HEK293T (cell line): ENCODE measurements at regions not wholly inside any gene's neighbourhood (a gene's known extent, or its start where the extent isn't known, plus 50 kb on each side); places are given as distances from the start of the nearest gene placed in this dataset.

Experiments used
- BHLHE40 ChIP-seq: fragments of 450-650 bp; IDR thresholded peaks from 2 replicates; pipeline ENCODE4 v1.6.1; 2016; ENCODE audit warnings: mild to moderate bottlenecking, moderate library complexity, borderline replicate concordance
- ELF4 ChIP-seq: fragments of 450-650 bp; IDR thresholded peaks from 2 replicates; pipeline ENCODE4 v1.6.1; 2017; ENCODE audit warnings: antibody characterized with exemption
- FOXA1 ChIP-seq: fragments of 450-650 bp; IDR thresholded peaks from 2 replicates; pipeline ENCODE4 v1.6.1; 2016; ENCODE audit warnings: mild to moderate bottlenecking
- FOXK2 ChIP-seq: fragments of 450-650 bp; IDR thresholded peaks from 2 replicates; pipeline ENCODE4 v1.6.1; 2016; ENCODE audit warnings: mild to moderate bottlenecking
- FOXM1 ChIP-seq: fragments of 450-650 bp; IDR thresholded peaks from 2 replicates; pipeline ENCODE4 v1.6.1; 2017; ENCODE audit warnings: mild to moderate bottlenecking, borderline replicate concordance
- HDGF ChIP-seq: fragments of 450-650 bp; IDR thresholded peaks from 2 replicates; pipeline ENCODE4 v1.6.1; 2017; ENCODE audit warnings: antibody characterized with exemption, borderline replicate concordance
- LEF1 ChIP-seq: fragments of 450-650 bp; IDR thresholded peaks from 2 replicates; pipeline ENCODE4 v1.6.1; 2017; ENCODE audit warnings: mild to moderate bottlenecking, borderline replicate concordance
- NFRKB ChIP-seq: fragments of 450-650 bp; IDR thresholded peaks from 2 replicates; pipeline ENCODE4 v1.6.1; 2016; ENCODE audit warnings: mild to moderate bottlenecking, moderate library complexity
- SP1 ChIP-seq: fragments of 450-650 bp; IDR thresholded peaks from 2 replicates; pipeline ENCODE4 v1.6.1; 2017
- TARDBP ChIP-seq: fragments of 450-650 bp; IDR thresholded peaks from 2 replicates; pipeline ENCODE4 v1.6.1; 2016
- TF ChIP-seq, protein P1 (sequence below): fragments of 450-650 bp; IDR thresholded peaks from 2 replicates; pipeline ENCODE4 v1.6.1; 2016

DNA sequence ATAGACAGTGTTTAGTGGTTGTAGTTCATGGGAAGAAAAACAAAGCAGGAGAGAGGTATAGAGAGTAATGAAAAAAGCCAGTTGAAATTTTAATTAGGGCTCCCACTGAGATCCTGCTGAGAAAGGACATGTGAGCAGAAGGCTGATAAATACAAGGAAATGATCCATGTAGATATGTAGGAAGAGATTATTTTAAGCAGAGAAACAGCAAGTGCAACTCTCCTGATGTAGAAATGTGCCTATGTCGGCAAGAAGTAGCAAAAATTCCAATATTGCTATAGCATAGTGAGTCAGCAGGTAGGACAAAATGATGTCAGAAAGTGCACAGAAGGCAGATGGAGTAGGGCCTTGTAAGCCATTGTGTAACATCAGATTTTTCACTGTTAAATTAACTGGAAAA lies 1027.3 kb downstream of the PCDH18 start:
- TF ChIP-seq TARDBP (no peak), FOXM1 (no peak), ELF4 (no peak), SP1 (no peak), NFRKB (no peak), HDGF (no peak), LEF1 (no peak), FOXA1 (no peak), FOXK2 (no peak), BHLHE40 (no peak)
- TF ChIP-seq, protein P1, sequence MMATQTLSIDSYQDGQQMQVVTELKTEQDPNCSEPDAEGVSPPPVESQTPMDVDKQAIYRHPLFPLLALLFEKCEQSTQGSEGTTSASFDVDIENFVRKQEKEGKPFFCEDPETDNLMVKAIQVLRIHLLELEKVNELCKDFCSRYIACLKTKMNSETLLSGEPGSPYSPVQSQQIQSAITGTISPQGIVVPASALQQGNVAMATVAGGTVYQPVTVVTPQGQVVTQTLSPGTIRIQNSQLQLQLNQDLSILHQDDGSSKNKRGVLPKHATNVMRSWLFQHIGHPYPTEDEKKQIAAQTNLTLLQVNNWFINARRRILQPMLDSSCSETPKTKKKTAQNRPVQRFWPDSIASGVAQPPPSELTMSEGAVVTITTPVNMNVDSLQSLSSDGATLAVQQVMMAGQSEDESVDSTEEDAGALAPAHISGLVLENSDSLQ: no peak
